ENCODE measurements at regions not wholly inside any gene's neighbourhood (a gene's known extent, or its start where the extent isn't known, plus 50 kb on each side); places are given as distances from the start of the nearest gene placed in this dataset.

DNA sequence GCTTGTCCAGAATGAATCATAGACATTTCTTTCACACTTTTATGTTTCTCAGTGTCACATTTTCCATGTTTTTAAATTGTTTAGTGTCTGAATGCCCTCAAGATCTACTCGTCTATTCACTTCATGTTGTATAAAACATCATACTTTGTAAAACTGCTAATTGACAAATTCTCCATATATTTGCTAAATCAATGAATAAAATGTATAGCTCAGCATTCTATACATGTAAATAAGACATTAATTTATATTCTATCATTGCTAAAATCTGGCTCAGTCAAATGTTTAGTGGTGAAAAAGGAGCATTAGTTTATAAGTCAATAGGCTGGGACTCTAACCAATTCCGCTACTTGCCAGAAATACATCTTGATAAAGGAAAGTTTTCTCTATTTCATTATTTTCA, 379.6 kb downstream of the NAF1 start (continued):
- TF ChIP-seq, protein P1, sequence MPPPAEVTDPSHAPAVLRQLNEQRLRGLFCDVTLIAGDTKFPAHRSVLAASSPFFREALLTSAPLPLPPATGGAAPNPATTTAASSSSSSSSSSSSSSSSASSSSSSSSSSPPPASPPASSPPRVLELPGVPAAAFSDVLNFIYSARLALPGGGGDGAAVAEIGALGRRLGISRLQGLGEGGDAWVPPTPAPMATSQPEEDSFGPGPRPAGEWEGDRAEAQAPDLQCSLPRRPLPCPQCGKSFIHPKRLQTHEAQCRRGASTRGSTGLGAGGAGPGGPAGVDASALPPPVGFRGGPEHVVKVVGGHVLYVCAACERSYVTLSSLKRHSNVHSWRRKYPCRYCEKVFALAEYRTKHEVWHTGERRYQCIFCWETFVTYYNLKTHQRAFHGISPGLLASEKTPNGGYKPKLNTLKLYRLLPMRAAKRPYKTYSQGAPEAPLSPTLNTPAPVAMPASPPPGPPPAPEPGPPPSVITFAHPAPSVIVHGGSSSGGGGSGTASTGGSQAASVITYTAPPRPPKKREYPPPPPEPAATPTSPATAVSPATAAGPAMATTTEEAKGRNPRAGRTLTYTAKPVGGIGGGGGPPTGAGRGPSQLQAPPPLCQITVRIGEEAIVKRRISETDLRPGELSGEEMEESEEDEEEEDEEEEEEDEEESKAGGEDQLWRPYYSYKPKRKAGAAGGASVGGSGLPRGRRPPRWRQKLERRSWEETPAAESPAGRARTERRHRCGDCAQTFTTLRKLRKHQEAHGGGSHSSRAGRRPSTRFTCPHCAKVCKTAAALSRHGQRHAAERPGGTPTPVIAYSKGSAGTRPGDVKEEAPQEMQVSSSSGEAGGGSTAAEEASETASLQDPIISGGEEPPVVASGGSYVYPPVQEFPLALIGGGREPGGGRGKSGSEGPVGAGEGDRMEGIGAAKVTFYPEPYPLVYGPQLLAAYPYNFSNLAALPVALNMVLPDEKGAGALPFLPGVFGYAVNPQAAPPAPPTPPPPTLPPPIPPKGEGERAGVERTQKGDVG (CRISPR knock-in tag; IDR thresholded peaks at IDR 0.05), result no peak

DNA sequence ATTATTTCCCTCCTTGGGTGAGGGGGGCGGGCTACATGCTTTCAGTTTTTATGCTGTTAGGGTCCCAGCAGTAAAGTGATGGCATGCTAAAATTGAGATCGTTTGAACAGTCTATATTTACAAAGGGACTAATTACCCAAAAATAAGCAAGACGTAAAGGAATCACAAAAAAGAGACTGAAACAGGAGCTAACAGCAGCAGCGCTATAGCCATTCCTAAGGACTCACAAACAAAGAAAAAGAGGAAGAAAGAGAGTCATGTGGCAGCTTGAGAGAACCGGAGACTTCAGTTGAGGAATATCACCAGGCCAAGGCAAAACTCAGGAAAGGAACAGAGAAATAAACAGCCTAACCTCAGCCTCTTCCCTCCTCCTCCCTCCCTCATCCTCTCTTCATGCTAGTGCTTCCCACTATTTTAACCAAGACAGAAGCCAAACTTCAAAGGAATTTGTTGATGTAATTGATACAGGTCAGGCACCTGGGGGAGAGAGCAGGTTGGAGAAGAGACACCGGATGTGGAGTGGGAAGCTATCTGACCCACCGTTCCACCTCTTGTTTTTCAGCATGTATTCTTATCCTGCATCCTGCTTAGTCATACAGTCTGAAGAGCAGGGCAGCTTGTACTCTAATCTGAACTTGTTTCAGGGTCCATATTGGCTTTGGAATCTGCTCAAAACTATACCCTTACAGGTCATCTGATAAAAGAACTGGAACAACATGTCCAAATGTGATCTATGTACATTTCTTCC, 383.7 kb downstream of the NAF1 start:
- intact Hi-C loops (cut with micrococcal nuclease; ENCODE audit: unreplicated experiment) (no loop called here), in situ Hi-C loops (cut with MboI) (no loop called here)
- H3K4me3 ChIP-seq, result no peak overlapping the region
- TF ChIP-seq POLR2AphosphoS2 (IDR thresholded peaks at IDR 0.05; ENCODE audit: low read depth, low read length), result no peak
- TF ChIP-seq PAX5 (IDR thresholded peaks at IDR 0.05; ENCODE audit: borderline replicate concordance, low read depth, low read length), result no peak
- TF ChIP-seq FOS (IDR thresholded peaks at IDR 0.05; ENCODE audit: borderline replicate concordance, extremely low read depth, insufficient read length), result no peak
- H3K9me3 ChIP-seq (replicated peaks; ENCODE audit: control insufficient read depth, insufficient read depth, low read length), result no peaks in the 10 kb centered on the region
- ChIA-PET POLR2A (no interaction called here), RAD21 (ENCODE audit: unreplicated experiment) (no interaction called here), CTCF (no interaction called here), SMC1A (ENCODE audit: uncharacterized antibody, unreplicated experiment) (no interaction called here)
- no peaks in the 10 kb centered on the region for H4K20me1 ChIP-seq (ENCODE audit: control insufficient read depth, insufficient read depth)
- DNase-seq (ENCODE audit: low read depth, low spot score), result no peak
- H3K4me1 ChIP-seq (ENCODE audit: control insufficient read depth, insufficient read depth, low read length), result no peaks in the 10 kb centered on the region
- WGBS (ENCODE audit: insufficient coverage, insufficient replicate concordance, low lambda C conversion rate, missing lambda C conversion rate), result 10% methylated on average over 7 of the region's 7 CpGs
- no peak overlapping the region for H3K9ac ChIP-seq (ENCODE audit: control insufficient read depth, insufficient read depth, low read length)
- no peak overlapping the region for H3K27ac ChIP-seq (ENCODE audit: control insufficient read depth, insufficient read depth)
- no peak overlapping the region for H2AFZ ChIP-seq (ENCODE audit: control insufficient read depth, low read depth, low read length)
- no peak overlapping the region for H3K4me2 ChIP-seq (ENCODE audit: control insufficient read depth, insufficient read depth)
- ATAC-seq, result no peak
- no peaks in the 10 kb centered on the region for H3K36me3 ChIP-seq (ENCODE audit: control insufficient read depth in 2 of 2, insufficient read depth in 2 of 2, low read length in 1 of 2)
- H3K27me3 ChIP-seq (replicated peaks in 1 of 2; ENCODE audit: control insufficient read depth in 2 of 2, insufficient read depth in 2 of 2, low read length in 1 of 2), result no peaks in the 10 kb centered on the region; a peak in 2 of 4 replicates
- no peak for FAIRE-seq
- H3K79me2 ChIP-seq (ENCODE audit: control insufficient read depth, insufficient read depth, low read length), result no peaks in the 10 kb centered on the region
- no TSS peak for BruUV-seq (replicated peaks)

All from GM12878 (cell line).